Heart left ventricle (tissue), 13 donors: ENCODE measurements at regions not wholly inside any gene's neighbourhood (a gene's known extent, or its start where the extent isn't known, plus 50 kb on each side); places are given as distances from the start of the nearest gene placed in this dataset.

ENCODE experiments used
- POLR2A ChIP-seq, 2 donors: fragments of 450-650 bp; IDR thresholded peaks; one replicate each; pipeline ENCODE4 v1.6.1; 2017; ENCODE audit warnings: antibody characterized with exemption in 2 of 2, mild to moderate bottlenecking in 2 of 2, moderate library complexity in 2 of 2
- TF ChIP-seq, protein P1 (sequence below), 12 donors: fragments of 200-600 bp; sonication (generic) in 4 of 12; IDR thresholded peaks; one replicate each; pipeline versions ENCODE4 v1.5.0 to v1.8.0; 2018 to 2022; ENCODE audit warnings: antibody characterized with exemption in 12 of 12, mild to moderate bottlenecking in 5 of 12
- donor health status: ischemic (EF 13 %, LVEDD 7.1; RV severe dilation, severe dysfunction).
- donor health status: DM: no; HTN: yes; CAD: no.
- donor health status: DM: no; HTN: no; CAD: no.
- donor health status: ischemic (EF 25% LVEDD 6.9; RV normal size, moderate dysfunction).
- donor health status: ischemic (EF 25% LVEDD 5.7; RV mildly dilated, moderate dysfunction).
- donor health status: ischemic (EF 35%, LVEDD 5.7; RV mildly dilated, moderate dysfunction).
- donor health status: nonischemic (EF 11% LVEDD 7.7; RV severe dilation, severe dysfunction).
- donor health status: DM: yes; HTN: yes; CAD: no.
- donor health status: PGD.
- donor health status: ischemic (EF 29% LVEDD 5.4; RV normal size, mild dysfunction).
- donor health status: nonischemic (EF 23%, LVEDD 6.1; RV moderate dilation, normal function).

DNA sequence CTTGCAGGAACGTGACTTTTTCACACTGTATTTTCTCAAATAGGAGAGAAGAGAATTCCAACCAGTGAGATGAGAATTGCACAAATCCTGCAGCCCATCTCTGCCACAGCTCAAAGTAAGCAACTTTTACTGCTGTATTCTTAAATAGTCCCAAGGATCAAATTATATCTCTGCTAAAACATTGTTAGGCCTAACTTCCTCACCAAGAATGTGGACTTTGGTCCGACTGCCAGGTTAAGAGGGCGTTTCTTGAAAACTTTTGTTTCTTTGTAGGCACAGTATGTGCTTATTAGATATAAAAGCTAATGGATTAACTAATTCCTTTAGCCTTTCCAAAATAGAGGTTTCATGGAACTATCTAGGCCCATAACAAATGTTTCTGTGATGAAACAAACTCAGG is 61.4 kb upstream of the IFNG-AS1 start:
- TF ChIP-seq, protein P1, sequence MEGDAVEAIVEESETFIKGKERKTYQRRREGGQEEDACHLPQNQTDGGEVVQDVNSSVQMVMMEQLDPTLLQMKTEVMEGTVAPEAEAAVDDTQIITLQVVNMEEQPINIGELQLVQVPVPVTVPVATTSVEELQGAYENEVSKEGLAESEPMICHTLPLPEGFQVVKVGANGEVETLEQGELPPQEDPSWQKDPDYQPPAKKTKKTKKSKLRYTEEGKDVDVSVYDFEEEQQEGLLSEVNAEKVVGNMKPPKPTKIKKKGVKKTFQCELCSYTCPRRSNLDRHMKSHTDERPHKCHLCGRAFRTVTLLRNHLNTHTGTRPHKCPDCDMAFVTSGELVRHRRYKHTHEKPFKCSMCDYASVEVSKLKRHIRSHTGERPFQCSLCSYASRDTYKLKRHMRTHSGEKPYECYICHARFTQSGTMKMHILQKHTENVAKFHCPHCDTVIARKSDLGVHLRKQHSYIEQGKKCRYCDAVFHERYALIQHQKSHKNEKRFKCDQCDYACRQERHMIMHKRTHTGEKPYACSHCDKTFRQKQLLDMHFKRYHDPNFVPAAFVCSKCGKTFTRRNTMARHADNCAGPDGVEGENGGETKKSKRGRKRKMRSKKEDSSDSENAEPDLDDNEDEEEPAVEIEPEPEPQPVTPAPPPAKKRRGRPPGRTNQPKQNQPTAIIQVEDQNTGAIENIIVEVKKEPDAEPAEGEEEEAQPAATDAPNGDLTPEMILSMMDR (IDR thresholded peaks at IDR 0.05): no peak
- TF ChIP-seq POLR2A (IDR thresholded peaks at IDR 0.05): no peak
